Right forelimb (tissue), 1 donor: ENCODE measurements at regions not wholly inside any gene's neighbourhood (a gene's known extent, or its start where the extent isn't known, plus 50 kb on each side); places are given as distances from the start of the nearest gene placed in this dataset.

Experiments used
- DNase-seq: peaks from one replicate; pipeline ENCODE4 v3.0.0-alpha.2; 2018

DNA sequence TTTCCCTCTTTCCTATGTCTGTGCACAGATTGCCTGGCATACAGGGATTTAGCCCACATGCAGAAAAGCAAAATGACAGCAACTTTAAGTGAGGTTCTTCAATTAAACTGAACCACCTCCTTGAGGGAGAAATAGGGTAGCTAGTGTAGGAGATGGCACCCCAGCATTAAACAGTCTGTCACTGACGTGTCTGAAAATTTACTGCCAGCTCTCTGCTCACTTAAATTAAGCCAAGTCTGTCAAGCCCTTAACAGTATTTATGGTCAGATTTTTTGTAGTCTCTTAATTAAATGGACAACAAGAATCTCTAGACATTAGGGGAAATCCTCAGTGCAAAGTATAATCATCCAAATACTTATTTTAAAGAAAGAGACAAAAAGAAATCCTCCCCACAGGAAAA lies 696.5 kb upstream of the PTBP2 start:
- no peak for DNase-seq

GRCh38 chr1:96028071-96028470 lies 693.5 kb upstream of the PTBP2 start:
- DNase-seq: no peak

- DNase-seq: no peak
Observed at GRCh38 chr1:96030312-96030711, 691.3 kb upstream of the PTBP2 start.

GRCh38 chr1:96034006-96034405 lies 687.6 kb upstream of the PTBP2 start:
- DNase-seq: no peak

GRCh38 chr1:96036763-96037162 lies 684.8 kb upstream of the PTBP2 start:
- no peak for DNase-seq

GRCh38 chr1:96038636-96039035 lies 682.9 kb upstream of the PTBP2 start:
- DNase-seq: no peak

- no peak for DNase-seq
Observed at GRCh38 chr1:96039910-96040309, 681.7 kb upstream of the PTBP2 start.

DNA sequence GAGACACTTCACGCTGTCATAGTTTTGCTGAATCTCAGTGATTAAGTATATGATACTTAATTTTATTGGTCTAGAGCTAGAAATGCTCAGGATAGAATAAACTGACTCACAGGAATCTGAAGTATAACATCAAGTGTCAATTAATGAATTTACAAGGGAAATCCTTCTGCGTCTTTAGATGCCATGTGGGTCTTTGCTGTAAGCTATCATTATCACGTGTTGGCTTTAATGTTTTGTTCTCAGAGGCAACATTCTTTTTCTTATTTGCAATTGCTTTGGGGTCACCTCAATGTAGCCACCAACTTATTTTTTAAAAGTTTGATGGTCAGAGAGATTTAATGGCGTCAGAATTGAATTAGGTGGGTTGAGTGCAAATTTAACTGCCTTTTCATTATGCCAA lies 680.1 kb upstream of the PTBP2 start:
- no peak for DNase-seq

- no peak for DNase-seq
Observed at GRCh38 chr1:96048572-96049212, 672.9 kb upstream of the PTBP2 start.

- DNase-seq: no peak
Observed at GRCh38 chr1:96049759-96050409, 671.7 kb upstream of the PTBP2 start.

- no peak for DNase-seq
Observed at GRCh38 chr1:96059276-96059675, 662.3 kb upstream of the PTBP2 start.

DNA sequence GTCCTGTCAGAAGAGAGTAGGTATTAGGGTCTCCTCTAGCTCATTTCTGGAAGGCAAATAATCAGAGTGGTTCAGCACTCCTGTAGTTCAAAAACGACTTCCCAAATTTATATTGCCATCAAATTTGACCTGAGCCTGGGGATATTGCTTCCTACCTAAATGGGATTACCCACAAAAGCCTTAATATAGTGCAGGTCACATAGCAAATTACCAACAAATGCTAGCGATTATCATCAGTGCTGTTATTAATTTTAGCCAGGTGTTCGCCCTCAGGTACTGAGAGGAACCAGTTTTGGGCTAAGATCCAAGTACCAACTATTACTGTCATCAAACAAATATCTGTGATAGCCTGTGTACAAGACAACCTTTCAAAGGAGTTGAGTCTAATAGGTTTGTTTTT lies 661.8 kb upstream of the PTBP2 start:
- DNase-seq: no peak

DNA sequence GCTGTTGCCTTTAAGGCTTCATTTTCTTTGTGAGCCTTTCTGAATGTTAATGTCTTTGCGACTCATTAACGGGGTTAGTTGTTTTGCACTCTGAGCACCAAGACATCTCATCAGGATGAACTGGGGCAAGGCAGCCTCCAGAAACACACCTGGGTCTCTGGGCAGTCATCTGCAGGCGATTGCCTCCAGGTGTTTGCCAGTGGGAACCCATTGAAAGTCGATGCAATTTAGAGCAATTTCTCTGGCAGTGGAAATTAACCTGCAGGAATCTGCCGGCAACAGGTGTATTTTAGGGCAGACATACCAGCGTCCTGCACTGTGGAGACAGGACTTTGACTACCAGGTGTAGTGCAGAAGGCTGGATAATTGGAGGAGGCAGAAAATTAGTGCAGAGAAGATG lies 661.0 kb upstream of the PTBP2 start:
- no peak for DNase-seq

DNA sequence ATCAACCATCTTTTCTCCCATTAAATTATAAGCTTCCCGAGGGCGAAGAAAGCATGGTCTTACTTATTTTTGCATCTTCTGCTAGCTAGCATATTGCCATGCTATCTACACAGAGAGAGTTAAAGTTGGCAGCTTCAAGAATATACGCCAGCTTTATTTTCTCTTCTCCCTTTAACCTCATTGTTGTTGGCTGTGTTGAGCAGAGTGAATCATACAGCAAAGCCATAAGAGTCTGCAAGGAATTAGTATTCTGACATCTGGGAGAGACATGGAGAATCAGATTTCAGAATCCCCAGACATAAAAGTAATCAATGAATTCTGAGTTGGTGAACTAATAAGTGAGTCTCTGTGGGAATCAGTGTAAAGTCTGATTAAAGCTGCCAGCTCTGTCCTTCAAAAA lies 649.6 kb upstream of the PTBP2 start:
- DNase-seq: no peak

DNA sequence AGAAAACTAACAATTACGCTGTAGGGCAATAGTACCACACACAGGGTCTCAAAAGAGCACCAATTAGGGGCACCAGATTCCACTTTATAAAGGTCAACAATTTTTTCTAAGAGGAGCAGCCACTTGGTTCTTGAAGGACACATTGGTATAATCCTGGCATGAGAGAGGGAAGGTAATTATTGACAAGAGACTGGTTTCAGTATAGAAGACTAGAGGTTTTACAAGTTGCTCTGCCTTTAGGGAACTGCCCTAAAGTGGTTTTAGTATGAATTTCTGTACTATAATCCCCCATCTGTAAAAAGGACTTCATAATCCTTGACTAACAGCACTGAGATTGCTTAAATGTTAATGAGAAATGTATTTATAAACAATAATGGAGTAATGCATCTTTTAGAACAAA lies 648.5 kb upstream of the PTBP2 start:
- no peak for DNase-seq

DNA sequence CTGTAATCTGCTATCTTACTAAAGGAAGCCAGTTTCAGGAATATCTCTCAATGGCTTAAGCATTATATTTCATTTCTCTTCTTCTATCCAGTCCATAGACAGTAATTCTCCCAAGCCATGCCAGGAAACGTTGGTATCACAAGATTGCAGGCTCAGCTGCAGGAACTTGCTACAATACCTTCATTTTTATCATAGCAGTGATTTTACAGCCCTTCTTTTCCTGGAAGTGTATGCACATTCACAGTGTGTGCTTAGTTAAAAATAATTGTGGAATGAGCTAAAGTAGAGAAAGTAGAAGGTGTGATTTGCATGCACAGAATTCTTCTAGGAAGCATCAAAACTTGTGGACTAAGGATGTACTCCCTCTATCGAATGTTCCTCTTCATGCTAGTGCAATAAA lies 647.2 kb upstream of the PTBP2 start:
- no peak for DNase-seq

DNA sequence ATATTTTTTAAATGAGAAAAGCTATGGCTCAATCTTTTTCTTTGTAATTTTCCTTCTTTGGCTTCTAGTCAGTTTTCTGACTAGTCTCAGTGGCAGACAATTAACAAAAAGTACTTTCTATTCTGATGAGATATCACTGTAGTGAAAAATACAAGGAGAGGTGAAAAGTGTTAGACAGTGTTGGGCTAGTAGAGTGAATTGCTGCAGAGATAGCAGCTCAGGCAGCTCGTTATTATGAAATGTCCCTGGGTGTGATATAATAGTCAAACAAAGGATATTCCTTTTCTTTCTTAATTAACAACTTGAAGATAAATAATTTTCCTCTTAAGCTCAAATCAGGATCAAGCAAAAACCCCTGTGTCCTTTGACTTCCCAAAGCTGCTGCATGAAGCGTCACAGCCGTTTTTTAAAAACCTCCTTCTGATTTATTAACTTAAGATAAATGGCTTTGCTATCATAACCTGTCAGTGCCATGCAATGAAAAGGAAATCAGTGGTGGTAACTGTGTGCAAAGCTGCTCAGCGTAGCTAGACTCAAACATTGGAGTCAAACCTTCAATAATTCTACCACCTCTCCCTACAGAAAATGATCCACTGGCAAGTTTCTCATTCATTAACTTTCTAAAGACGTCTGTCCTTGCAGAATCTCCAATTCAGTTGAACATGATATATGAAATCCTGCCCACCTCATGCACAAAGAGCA lies 646.6 kb upstream of the PTBP2 start:
- DNase-seq: no peak

- no peak for DNase-seq
Observed at GRCh38 chr1:96075704-96076455, 645.7 kb upstream of the PTBP2 start.

GRCh38 chr1:96076589-96076988 lies 645.0 kb upstream of the PTBP2 start:
- no peak for DNase-seq

GRCh38 chr1:96079581-96079980 lies 642.0 kb upstream of the PTBP2 start:
- no peak for DNase-seq

DNA sequence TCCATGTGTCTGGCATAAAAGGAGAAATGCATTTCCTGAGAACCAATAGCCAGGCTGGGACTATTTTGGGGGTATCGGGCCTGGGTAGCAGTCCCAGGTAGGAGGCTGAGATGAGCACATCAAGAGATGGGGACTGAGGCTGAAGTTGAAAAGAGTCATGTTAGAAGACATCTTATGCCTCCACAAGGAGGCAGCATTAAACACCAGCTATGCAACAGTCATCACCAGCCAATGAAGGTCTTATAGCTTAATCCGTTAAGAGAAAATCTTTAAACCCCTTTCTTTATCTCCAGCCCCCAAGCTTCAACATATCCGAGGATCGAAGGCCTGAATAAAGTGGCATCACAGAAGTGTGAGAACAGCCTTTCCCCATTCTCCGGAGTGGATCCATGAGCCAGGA lies 640.7 kb upstream of the PTBP2 start:
- no peak for DNase-seq

GRCh38 chr1:96087719-96088118 lies 633.9 kb upstream of the PTBP2 start:
- DNase-seq: no peak

- no peak for DNase-seq
Observed at GRCh38 chr1:96090134-96090533, 631.5 kb upstream of the PTBP2 start.
